ENCODE measurements at regions not wholly inside any gene's neighbourhood (a gene's known extent, or its start where the extent isn't known, plus 50 kb on each side); places are given as distances from the start of the nearest gene placed in this dataset.

GRCh38 chr3:177594096-177594495, 396.8 kb upstream of the TBL1XR1 start:
- DNase-seq (ENCODE audit: low read depth in 2 of 2, low spot score in 1 of 2), result no peak

- DNase-seq (ENCODE audit: low read depth in 2 of 2, low spot score in 1 of 2), result no peak
These were observed 398.4 kb upstream of the TBL1XR1 start for GRCh38 chr3:177595530-177596188.

- DNase-seq (ENCODE audit: low read depth in 2 of 2, low spot score in 1 of 2), result no peak
These were observed 399.1 kb upstream of the TBL1XR1 start for GRCh38 chr3:177596248-177596815.

- no peak for DNase-seq (ENCODE audit: low read depth in 2 of 2, low spot score in 1 of 2)
These were observed 399.6 kb upstream of the TBL1XR1 start for GRCh38 chr3:177596816-177597271.

DNA sequence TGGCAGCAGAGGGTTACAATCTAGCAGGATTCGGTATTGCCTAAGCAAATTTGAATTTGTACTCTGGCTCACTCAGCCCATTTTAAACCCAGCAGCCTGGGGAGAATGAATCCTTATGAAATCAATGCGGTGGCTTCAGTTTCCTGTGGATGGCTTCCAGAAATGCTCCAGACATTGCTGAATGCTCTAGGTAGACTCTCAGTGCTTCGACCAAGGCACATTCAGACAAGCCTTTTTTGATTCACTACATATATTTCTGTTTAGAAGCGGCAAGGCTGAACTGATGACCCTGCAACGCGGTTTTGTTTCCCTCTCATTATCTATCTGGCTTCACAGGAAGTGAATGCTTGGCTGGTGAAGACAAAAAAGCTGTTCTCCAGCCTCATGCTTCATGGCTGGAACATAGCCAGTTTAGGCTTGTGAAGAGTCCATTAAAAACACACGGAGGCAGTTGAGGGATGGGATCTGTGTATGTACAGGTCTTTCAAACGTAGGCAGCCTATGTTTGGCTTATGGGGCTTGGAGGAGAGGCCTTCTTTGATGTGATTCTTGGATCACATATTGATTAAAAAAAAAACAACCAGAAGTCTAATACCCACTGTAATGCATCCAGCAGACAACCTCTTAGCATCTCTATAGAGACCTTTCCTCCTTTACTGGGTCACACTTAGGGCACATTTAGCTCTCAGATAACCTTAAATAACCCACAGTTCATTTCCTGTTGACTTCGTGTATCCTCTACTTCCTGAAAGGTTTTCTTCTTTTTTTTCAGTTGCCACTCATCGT, 400.2 kb upstream of the TBL1XR1 start:
- DNase-seq (ENCODE audit: low read depth in 2 of 2, low spot score in 1 of 2), result no peak

DNA sequence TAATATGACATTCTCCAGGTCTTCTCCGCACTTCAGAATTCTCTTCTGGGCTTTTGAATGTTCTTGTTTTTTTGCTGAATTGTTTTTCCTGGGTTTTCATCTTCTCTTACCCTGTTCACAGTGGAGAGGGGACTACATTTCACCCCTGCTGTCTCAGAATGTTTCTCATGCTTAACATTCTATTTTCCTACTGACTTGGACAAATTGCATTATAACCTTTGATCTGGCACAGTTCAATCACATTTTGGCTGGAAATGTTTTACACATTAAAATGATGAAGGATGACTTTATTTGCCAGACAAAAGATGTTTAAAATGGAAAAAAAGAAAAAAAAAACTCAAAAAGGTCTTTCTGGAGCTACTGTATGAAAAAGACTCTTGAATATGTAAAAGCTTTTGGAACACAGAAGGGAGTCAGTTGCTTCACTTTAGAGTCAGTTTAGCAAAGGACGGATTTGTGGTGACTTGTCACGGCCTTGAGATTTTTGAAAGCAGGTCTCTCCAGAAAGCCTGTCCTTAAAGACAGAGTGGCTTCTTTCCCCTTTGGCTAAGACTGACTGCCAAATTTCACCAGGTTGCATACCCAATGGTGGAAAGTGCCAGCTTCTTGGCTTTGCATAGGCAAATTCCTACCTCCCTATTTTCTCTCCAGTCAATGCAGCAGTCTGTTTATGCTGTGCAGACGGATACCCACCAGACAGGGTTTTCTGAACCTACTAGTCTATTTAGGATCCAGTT, 401.0 kb upstream of the TBL1XR1 start:
- no peak for DNase-seq (ENCODE audit: low read depth in 2 of 2, low spot score in 1 of 2)

DNA sequence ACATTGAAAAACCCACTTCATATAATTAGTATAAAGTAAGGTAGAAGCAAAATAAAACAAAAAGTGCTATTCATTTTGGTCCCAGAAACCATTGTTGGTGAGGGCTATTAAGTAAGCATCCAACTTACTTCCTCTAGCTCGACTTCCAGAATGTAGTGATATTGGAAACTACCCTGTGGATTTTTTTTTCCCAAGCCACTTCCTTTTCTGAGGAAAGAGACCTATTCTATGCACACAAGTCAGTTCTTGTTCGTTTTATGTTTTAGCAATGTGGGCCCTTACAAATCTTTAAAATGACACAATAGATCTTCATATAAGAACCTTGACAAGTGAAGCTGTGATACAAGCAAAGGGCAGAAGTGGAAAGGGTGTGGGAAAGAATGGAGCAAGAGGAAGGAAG, 402.0 kb upstream of the TBL1XR1 start:
- no peak for DNase-seq (ENCODE audit: low read depth in 2 of 2, low spot score in 1 of 2)

DNA sequence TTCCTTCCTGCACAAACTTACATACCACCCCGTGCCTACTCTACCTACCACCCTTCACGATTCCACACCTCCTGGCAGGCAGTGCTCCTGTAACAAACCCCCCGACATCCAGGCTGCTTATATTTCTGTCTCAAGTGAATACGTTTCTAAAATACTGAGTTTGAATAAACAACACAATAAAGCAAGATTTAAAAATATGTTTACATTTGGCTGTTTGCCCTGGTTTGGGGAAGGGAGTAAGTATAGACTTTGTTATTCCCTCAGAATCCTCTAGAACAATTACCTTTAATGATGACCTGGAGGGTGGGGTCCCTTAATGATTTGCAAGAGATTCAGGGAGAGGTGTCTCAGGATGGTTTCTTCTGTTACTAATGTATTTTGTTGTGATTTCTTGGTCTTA, 402.6 kb upstream of the TBL1XR1 start:
- no peak for DNase-seq (ENCODE audit: low read depth in 2 of 2, low spot score in 1 of 2)

DNA sequence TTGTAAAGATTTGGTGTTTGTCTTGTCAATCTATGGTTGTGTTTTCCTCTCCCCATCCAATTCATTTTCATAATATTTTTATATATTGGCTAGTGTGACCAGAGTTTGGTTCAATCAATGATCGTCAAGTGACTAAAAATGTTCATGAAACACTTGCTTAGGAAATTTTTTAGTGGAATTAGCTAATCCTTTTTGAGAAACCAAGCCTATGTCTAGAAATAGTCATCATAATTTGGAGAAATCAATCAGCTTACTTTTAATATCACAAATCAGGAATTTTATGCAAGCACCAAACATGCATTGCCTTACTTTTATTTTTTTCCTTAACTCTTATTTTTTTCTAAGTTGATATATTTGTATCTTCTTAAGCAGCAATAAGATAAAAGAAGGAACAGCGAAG, 403.1 kb upstream of the TBL1XR1 start:
- DNase-seq (ENCODE audit: low read depth in 2 of 2, low spot score in 1 of 2), result no peak

- no peak for DNase-seq (ENCODE audit: low read depth in 2 of 2, low spot score in 1 of 2)
These were observed 403.9 kb upstream of the TBL1XR1 start for GRCh38 chr3:177601152-177601551.

DNA sequence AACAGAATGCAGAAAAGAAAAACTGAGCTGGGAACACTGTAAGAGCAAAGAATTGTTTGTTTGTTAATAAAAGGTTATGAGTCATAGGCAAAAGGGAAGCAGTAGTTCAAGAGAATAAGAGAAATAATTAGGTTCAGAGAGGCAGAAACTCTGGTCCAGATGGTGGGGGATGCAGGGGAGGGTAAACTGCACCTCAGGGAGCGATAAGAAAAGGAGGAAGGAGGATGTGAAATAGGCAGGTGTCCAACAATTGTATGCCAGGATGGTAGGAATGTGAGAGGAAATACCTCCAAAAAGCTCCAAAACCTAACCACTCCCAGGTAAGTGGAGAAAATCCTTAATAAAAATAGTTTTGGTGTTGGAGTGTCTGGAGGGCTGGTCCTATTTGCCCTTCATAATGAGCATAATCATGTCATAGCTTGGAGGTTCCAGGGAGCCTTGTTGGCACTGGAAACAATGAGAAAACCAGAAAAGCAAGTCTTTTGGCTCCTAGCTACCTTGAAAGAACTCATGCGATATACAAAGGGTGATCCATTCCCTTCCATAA, 405.4 kb upstream of the TBL1XR1 start:
- no peak for DNase-seq (ENCODE audit: low read depth in 2 of 2, low spot score in 1 of 2)

DNA sequence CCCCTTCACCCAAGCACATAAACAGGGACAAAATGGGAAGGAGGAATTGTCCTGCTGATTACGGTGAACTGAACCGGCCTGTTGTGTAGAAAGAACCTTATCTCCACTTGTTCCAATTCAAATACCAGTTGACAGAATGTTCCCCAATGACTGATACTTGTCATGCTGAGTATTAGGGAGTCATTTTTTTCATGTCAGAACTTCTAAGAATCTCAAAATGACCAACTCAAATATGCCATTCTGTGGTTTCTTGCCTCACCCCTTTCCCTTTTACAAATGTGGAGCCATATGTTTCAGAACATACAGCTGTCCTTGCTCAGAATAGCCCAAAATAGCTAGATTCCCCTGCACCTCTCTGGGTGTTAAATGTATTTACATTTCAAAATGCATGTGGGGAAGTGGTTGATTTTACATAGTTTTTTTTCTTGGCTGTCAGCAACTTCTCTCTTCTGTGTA, 405.9 kb upstream of the TBL1XR1 start:
- no peak for DNase-seq (ENCODE audit: low read depth in 2 of 2, low spot score in 1 of 2)

- no peak for DNase-seq (ENCODE audit: low read depth in 2 of 2, low spot score in 1 of 2)
These were observed 406.9 kb upstream of the TBL1XR1 start for GRCh38 chr3:177604181-177604580.

GRCh38 chr3:177606891-177607290, 409.6 kb upstream of the TBL1XR1 start:
- DNase-seq (ENCODE audit: low read depth in 2 of 2, low spot score in 1 of 2), result no peak

DNA sequence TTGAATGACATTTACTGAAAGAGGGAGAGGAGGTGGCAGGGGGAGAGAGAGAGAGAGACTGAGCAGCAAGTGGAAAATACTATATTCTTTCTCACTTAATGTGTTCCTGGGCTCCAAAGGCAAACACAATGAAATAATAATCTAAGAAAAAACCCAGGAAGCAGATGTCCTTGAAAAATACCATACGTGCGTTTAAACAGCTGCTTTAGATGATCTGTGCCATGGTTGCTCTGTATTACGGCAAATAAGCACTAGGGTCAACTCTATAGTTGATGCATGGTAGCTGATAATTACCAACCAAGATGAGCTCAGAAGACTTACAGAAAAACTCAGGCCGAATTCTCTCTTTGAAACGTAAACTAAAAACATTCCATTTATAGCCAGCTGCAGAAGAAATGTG, 410.3 kb upstream of the TBL1XR1 start:
- no peak for DNase-seq (ENCODE audit: low read depth in 2 of 2, low spot score in 1 of 2)

- no peak for DNase-seq (ENCODE audit: low read depth in 2 of 2, low spot score in 1 of 2)
These were observed 411.2 kb upstream of the TBL1XR1 start for GRCh38 chr3:177608443-177608842.

GRCh38 chr3:177609613-177610012, 412.3 kb upstream of the TBL1XR1 start:
- no peak for DNase-seq (ENCODE audit: low read depth in 2 of 2, low spot score in 1 of 2)

- DNase-seq (ENCODE audit: low read depth in 2 of 2, low spot score in 1 of 2), result no peak
These were observed 413.0 kb upstream of the TBL1XR1 start for GRCh38 chr3:177610262-177610661.

GRCh38 chr3:177610686-177611633, 413.7 kb upstream of the TBL1XR1 start:
- no peak for DNase-seq (ENCODE audit: low read depth in 2 of 2, low spot score in 1 of 2)

DNA sequence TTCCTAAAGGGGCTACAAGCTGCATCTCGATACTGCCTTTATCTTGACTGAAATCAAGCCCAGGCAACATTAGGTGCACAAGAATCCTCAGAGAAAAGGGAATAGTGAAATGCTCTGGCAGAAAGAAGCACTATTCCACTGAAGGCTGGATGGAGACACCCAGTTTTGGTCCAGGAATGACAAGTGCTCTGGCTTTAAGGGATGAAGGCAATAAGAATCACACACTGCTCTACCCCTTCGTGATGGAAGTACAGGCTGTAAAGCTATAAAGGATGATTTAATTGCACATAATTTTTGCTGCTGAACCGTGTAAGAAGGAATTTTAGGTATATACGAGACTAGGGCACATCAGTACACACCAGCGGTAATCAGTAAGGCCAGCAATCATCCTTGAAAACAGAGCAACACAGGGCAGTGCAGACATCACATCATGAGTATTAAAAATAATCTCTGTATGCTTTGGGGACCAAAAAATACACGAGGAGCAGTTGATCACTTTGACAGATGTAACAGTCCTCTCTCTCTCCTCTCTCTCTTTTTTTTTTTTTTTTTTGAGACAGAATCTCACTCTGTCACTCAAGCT, 414.6 kb upstream of the TBL1XR1 start:
- no peak for DNase-seq (ENCODE audit: low read depth in 2 of 2, low spot score in 1 of 2)
